ENCODE measurements at regions not wholly inside any gene's neighbourhood (a gene's known extent, or its start where the extent isn't known, plus 50 kb on each side); places are given as distances from the start of the nearest gene placed in this dataset.
"Not testable (repeated sequence)": the region's sequence is repeated elsewhere in the genome, so short reads cannot be mapped to it uniquely, and the experiment has no call there.

DNA sequence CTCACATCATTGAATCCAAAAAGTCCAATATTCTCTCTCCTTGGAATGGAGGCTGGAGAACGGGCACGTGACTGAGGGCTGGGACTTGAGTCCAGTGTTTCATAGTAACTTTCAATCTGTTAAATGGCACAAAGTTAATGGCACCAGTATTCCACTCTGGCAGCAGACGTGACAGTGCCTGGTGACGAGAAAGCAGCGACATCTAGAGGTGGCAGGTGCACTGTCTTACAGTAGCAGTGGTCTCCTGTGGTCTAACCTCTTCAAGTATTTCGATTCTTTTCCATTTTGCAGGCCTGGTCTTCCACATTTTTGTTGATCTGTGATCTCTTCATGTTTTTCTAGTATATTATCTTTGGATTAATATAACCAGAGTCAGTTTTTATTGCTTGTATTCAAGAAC is 107.1 kb downstream of the OXSM start:
- peak; percentile 30 for DNase-seq

DNA sequence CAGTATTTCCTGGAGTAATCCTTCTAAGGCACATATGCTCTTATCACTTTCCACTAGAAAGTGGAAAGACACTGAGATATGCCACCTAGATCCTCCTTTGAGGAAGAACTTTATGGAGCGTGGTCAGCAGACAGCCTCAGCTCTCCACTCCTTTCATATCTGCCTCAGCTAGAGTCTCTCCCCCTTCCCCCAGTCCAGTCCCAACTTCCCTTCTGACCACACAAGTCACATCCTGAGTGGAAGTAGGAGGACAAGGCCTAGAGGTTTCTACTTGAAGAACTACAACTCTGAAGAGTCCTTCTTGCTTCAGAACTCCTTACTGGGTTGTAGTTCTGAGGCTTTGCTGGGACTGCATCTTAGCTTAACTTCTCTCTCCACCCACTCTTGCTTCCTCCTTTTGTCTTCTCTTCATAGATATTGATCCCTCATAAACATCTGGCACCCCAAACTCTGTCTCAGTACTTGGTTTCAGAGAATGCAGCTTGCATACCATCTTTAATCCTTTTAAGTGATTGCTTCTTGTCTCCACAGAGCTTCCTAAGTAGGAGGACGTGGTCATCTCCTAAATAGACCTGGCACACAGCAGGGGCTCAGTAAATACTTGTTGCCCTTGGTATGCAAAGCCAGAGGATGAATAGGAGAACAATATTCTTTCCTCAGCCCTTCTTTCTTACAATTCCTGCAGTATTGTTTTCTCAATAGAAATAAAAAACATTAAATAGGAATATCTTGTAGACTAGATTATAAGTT is 109.6 kb downstream of the OXSM start:
- DNase-seq = no peak

DNA sequence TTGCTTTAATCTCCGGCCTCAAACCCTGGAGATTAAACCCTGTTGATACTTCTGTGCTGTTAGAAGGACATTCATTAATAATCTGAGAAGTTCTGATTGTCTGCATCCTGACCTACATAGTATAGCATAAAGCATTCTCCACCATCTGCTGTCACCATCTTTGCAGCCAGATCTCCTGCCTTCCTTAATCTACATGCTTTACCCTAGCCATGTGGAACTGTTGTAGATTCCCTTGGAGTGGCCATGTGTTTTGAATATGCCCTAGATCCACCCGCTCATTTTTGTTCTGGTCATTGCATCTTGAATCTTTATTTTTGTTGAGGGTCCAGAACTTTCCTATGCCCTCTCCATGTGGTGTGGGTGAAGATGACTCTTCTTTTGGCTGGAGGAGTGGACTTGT is 110.3 kb downstream of the OXSM start:
- DNase-seq = no peak

DNA sequence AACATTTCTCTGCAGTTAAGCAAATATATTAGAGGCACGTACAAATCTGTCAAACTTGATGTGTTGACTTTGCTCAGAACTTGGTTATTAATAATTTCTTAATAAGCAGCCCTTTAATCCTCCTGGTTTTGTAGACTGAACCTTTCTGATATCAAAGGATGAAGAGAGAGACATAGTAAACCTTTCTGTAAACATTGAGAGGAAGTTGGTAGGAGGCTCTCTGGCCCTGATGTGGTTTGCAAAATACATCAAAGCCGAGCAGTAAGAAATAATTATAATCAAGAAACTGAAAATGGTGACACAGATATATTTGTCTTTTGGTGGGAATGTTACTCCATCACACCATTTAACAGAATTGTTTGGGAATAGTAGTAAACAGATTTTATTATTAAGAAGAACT is 111.9 kb downstream of the OXSM start:
- DNase-seq = no peak

DNA sequence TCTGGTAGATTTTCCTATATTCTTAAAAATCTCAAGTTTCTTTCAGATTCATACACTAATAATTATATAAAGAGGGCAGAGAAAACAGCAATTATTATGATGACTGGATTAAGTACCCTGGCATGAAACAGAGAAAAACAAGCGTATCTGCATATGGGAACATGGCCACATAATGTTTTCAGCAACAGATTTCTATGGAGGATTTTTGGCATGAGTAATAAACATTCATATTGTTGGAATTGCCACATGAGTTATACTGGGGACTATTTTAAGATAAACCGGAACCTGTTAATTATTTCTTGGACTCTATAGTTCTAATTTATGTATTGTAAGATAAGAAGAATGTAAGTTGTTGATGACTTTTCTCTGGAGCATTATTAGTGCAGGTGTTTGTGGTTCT is 112.7 kb downstream of the OXSM start:
- DNase-seq = no peak

DNA sequence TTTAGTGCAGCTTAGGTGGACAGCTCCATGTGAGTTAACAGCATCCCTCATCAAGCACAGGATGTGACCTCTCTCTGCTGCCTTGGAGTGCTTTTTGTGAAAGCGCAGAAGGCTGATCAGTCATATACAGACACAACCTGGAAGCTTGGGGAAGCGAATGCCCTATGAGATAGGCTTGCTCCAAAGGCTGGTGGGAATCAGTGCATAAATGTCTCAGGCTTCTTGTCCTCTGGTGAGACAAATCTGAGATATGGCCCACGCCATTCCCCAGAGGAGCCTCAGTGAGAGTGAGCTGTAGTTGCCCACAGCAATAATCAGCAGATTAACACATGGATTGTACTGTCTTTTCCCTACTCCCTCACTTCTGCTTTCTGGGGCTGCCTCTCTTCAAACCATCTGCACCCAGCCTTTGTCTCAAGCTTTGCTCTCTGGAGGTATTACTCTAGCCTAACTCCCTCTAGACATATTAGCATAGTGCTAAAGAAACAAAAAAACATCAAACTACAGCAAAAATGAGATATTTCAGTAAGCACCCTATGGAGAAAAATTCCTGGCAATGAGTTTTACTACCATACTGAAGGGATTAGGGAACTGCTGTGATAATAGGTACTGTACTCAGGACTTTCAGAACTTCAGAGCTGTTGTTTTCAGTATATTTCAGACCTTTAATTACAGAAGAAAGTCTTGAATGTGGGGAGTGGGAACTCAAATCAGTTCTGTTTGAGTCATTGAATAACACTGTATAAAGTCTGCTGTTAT is 113.7 kb downstream of the OXSM start:
- no peak for DNase-seq

DNA sequence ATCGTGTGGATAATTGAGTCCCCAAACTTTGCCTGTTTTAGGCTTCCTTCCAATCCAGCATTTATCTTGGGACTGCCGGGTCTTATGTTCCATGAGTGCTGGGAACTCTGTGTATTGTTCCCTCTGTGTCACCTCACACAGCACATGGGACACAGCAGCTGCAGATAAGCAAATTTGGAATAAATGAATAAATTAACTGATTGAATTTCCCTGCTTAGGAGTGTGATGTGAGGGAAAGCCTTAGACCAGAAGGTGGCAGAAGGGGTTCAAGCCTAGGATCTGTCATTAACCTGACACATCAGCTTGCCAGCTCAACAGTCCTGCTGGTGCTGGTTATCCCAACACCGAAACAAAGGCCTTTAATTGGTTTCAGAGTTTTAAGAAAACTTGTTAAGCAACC is 114.3 kb downstream of the OXSM start:
- DNase-seq = peak; percentile 26

DNA sequence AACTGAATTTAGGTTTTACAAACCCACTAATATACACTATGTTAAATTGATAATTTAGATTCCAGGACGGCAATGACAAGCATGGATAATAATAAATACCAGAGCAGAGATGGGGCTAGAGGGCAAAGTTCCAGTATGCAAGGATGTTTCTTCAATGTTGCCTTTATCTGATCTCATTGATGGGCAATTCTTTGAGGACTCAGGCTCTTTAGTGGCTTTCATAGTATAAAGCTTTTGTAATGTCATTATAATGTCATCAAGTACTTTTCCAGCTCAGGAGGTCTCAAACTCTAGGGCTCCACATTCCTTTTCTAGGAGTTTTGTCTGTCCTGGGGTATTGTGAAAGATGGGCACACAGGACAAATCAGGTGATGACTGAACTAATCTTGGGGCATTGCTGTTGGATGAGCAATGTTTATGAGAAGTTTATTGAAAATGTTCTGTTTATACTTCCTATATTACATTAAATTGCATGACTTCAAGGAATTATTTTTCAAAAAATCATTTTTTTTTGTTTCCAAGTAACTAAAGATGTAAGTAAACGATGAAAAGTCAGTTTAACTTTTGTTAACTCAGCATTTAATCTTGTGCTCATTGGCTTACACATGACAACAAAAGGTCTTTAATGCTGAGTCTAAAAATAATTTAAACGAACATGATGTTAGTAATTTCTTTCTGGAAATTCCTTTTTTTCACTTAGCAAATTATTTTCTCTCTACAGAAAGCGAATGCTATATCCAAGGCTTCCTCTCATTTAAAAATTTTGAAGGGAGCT is 116.4 kb downstream of the OXSM start:
- no peak for DNase-seq

DNA sequence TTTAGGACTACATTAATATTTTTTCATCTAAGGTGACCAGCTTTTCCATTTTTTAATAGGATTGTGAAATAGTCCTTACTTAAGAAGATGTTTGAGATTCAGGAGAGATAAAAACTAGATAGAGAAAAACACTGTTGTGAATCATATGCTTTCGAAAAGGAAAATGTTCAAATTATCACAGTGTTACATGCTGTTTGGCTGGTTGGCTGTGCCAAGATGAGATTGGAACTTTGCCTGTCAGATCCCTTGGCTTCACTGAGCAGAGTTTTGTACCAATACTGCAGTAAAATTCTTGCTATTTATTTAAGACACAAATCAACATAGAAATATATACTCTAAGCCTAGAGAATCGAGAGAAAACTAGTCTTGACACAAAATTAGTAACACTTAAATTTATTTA is 117.2 kb downstream of the OXSM start:
- no peak for DNase-seq

DNA sequence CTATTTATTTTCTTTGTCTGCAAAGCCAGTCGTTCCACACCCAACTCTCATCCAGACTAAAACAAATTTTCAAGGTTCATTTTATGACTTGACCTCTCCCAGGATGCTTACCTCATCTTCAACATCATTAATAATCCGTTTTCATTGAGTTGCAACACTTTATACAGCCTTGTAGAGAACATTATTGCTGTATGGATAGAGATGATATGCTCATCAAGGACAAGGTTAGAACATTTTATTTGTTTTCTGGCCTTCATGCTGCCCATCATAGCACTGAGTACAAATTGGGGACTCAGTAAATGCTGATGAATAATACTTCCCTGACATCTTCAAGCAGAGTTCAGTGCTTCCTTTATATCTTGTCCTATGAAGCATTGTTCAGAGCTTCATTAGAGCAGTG is 120.2 kb downstream of the OXSM start:
- no peak for DNase-seq

DNA sequence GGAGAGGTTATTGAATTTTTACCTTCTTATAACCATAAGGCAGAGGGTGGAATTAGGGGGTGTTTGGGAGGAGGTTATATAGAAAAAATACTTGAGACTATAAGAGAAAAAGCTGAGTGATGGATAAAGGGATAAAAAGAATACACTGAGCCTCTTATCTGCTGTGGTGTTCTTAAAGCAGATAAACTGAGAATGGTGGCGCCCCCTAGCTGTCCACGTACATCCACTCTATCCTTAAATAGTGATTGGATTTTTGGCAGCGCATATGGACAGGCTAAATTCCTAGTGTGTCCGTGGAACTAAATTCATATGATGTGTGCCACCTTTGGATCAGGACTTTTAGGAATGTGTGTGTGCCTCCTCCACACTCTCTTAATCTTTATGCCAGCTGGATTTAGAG is 121.1 kb downstream of the OXSM start:
- no peak for DNase-seq

DNA sequence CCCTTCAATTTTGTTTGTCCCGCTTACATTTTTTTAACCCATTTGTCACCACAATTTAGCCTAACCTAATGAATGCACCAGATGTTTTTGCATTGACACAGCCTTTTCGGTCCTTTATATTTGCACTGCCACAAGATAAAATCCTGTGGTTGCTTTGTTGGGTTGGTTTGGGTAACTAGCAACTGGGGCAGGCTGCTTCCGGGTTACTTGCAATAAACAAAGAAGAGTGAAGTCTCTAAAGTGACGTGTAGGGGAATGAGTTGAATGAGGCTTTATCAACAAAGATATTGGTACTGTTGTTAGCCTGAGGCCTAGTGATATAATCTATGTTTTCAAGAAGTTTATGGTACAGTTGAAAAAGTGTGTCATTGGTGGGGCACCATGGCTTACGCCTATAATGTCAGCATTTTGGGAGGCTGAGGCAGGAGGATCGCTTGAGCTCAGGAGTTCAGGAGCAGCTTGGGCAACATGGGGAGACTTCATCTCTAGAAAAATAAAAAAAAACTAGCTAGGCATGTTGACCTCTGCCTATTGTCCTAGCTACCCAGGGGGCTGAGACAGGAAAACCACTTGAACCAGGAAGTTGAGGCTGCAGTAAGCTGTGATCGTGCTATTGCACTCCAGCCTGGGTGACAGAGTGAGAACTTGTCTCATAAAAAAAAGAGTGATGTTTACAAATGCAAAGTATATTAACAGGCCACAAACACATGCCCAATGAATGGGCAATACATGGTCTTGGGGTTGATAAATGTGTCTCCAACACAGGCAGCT is 121.8 kb downstream of the OXSM start:
- DNase-seq = no peak

DNA sequence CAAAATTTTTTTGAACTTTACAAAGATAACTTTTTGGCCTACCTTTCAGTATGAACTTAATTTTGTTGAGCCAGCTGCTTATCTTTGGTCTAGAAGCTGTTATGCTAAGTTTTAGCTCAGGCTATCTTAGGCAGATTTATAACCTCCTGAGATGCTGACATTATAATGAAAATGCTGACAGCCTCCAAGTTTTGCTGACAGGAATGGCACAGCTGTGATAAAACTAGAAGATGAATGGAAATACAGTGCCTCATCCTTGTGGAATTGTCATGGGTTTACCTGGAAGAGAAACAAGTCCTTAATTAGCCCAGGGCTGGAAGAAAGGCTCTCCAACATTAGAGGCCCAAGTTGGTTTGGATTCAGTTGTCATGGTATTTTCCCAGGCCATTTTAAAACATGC is 123.3 kb downstream of the OXSM start:
- DNase-seq = no peak

DNA sequence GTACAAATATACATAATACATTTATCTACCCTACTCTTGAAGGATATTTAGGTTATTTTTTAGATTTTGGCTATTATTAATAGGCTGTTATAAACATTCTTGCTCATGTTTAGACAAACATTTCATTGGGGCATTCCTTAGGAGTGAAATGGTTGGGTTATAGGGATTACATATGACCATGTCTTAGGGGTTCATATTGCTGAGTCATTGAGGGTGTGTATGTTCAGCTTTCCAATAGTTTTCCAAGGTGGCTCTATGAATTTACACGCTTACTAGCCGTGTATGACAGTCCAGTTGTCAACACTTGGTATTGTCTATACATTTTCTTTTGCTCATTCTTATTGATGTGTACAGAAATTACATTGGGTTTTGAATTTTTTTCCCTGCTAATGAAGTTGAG is 125.8 kb downstream of the OXSM start:
- no peak for DNase-seq

DNA sequence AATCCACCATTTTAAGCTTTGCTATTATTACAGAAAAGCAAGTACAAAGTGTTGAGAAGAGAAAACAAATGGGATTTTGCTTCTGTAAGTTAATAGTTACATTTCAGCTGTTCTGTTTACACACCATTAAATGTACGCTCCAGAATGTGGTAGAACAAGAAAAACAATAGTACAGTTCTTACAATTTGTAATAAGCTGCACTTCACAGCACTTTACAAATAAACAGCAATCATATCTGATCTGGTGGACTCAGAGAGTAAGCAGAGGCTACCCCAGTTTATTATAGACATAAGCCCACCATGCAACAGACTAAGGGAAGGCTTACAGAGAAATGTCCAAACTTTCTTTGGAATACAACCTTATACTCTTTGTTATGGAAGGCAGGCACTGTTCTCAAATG is 126.4 kb downstream of the OXSM start:
- DNase-seq = no peak

DNA sequence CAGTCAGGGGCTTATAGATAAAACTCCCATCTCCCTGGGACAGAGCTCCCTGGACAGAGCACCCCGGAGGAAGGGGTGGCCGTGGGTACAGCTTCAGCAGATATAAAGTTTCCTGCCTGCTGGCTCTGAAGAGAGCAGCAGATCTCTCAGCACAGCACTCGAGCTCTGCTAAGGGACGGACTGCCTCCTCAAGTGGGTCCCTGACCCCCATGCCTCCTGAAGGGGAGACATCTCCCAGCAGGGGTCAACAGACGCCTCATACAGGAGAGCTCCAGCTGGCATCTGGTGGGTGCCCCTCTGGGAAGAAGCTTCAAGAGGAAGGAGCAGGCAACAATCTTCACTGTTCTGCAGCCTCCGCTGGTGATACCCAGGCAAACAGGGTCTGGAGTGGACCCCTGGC is 142.1 kb downstream of the OXSM start:
- not testable (repeated sequence) for DNase-seq

DNA sequence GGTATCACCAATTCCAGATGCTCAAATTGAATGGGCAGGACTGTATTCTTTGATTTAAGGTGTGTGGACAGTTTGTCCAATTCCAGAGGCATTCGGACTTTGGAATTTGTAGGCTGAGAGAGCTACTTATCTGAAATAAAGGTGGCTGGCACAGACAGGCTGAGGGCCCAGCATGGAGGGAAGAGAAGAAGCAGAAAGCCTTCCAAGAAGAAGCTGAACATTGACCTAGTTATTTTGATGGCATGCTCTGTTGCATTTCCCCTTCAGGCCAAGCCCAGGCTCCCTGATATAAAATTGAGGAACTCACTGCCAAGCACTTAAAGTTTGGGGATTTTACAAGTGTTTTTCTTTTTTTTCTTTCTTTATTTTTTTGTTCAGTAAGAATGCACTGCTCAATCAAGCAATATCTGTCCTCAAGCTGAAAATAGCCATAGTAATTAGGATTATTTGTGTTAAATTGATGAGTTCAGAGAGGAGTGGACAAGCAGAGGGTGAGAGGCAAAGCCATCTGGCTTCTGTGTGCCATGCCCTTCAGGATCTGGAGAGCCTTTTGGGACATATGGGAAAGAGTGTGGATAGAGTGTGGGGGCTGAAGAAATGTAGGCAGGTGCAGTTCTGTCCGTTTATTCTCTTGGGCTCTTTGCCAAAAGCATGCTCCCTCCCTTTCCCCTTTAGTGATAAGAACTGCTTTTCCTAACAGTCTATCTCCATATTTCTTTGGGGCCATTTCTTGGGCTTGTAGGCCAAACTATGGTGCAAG is 148.9 kb downstream of the OXSM start:
- no peak for DNase-seq

DNA sequence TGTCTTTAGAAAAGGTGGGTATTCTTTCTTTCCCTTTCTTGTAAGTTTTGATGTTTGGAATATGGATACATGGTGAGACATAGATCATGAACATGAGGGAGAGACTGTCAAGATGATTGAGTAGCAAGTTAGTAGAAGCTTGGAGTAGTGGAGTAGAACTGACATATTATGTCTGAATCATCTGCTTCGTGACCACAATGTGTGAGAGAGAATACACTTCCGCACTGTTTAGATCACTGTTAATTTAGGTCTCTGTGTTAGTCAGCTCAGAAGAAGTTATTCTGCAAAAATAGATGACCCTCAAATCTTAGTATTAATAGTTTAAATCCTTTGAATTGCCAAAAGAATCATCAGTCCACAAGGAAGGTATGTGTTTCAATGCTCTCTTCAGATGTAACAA is 151.0 kb downstream of the OXSM start:
- DNase-seq = no peak

DNA sequence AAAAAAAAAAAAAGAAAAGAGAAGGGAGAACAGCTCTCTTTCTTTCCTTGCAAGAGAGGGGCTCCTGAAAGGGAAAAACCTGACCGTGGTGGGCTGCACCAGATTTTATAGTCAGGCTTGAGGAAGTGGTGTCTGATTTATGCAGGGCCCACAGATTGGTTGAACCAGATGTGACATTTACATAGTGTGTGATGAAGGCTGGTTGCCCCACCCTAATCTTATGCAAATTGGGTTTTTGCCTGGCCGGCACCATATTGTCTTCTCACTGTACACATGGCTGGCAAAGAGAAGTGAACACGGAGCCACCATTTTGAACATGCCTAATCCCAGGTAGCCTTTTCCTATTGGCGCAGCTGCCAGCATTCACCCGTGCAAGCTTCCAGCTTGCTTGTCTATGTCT is 154.4 kb downstream of the OXSM start:
- DNase-seq = no peak

DNA sequence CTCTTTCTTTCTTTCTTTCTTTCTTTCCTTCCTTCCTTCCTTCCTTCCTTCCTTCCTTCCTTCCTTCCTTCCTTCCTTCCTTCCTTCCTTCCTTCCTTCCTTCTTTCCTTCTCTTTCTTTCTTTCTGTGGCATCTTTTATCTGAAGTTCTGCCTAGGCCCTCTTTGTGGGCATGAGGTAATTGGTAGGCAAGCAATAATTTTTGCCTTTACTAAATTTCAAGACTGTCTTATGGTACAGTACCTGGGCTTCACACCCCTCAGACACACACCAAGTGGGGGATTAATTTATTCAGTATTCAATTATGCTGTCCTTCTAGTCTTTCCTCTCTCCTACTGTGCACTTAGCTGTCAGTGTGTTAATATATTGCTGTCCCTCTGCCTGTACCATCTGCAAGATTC is 155.5 kb downstream of the OXSM start:
- DNase-seq = no peak

DNA sequence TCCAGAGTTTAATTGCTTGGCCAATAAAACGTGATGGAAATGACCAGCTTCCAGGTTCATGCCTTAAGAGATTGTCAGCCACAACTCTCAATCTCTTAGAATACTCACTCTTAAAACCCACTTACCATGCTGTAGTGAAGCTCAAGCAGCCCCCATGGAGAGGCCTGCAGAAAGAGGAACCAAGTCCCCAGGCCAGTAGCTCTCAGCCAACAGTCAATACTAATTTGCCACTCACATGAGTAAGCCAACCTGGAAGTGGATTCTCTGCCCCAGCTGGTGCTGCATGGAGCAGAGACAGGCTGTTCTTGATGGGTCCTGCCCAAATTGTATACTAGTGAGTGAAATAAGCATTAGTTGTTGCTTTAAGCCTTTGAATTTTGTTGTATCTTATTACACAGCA is 155.9 kb downstream of the OXSM start:
- no peak for DNase-seq

DNA sequence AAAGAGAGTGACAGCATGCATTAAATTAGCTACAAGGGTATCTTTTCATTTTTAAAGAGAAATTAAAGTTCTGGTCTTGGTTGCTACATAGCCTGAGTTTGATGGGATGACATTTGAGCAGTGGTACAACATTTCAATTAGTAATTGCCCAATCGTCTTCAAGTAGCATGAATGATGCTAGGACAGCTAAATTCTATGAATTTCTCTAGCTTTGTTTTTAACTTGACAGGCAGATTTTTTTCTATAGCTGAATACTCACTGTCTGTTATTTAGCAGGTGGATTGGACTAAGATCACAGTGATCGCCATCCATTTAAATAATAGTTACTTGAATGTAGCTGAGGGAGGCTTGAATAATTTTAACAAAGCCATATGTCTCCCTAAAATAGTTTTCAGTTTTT is 162.2 kb downstream of the OXSM start:
- no peak for DNase-seq
